ENCODE measurements at regions not wholly inside any gene's neighbourhood (a gene's known extent, or its start where the extent isn't known, plus 50 kb on each side); places are given as distances from the start of the nearest gene placed in this dataset.

GRCh38 chr16:26189536-26189935 is 497.8 kb downstream of the HS3ST4 start:
- POLR2A ChIA-PET, result no interaction called here
- BruUV-seq (replicated peaks), result no TSS peak
- H3K79me2 ChIP-seq (ENCODE audit: control insufficient read depth, insufficient read depth, low read length), result no peaks in the 10 kb centered on the region
- H3K4me1 ChIP-seq (ENCODE audit: control insufficient read depth, insufficient read depth, low read length), result no peaks in the 10 kb centered on the region
- SMC1A ChIA-PET (ENCODE audit: uncharacterized antibody, unreplicated experiment), result interaction anchor here (0.6 kb wide), 1 partner anchor 407 kb away, joined by 3 read pairs; no protein-coding TSS in a partner anchor
- no peaks in the 10 kb centered on the region for H3K9me3 ChIP-seq (replicated peaks; ENCODE audit: control insufficient read depth, insufficient read depth, low read length)
- WGBS (ENCODE audit: insufficient coverage, insufficient replicate concordance, low lambda C conversion rate, missing lambda C conversion rate), result 21% methylated on average over 6 of the region's 6 CpGs
- intact Hi-C loops (cut with micrococcal nuclease; ENCODE audit: unreplicated experiment) (no loop called here), in situ Hi-C loops (cut with MboI) (no loop called here)
- H3K27ac ChIP-seq (ENCODE audit: control insufficient read depth, insufficient read depth), result no peak overlapping the region
- no peak overlapping the region for H3K4me3 ChIP-seq
- no peaks in the 10 kb centered on the region for H3K36me3 ChIP-seq (ENCODE audit: control insufficient read depth in 2 of 2, insufficient read depth in 2 of 2, low read length in 1 of 2)
- no peaks in the 10 kb centered on the region for H3K27me3 ChIP-seq (replicated peaks in 1 of 2; ENCODE audit: control insufficient read depth in 2 of 2, insufficient read depth in 2 of 2, low read length in 1 of 2)
- H2AFZ ChIP-seq (ENCODE audit: control insufficient read depth, low read depth, low read length), result no peak overlapping the region
- RAD21 ChIA-PET (ENCODE audit: unreplicated experiment), result no interaction called here
- no peak overlapping the region for H3K4me2 ChIP-seq (ENCODE audit: control insufficient read depth, insufficient read depth)
- no peaks in the 10 kb centered on the region for H4K20me1 ChIP-seq (ENCODE audit: control insufficient read depth, insufficient read depth)
- CTCF ChIA-PET, result no interaction called here
- H3K9ac ChIP-seq (ENCODE audit: control insufficient read depth, insufficient read depth, low read length), result no peak overlapping the region
- FAIRE-seq (no peak), ATAC-seq (no peak), DNase-seq (ENCODE audit: low read depth, low spot score) (no peak)
- TF ChIP-seq ZNF622 (IDR thresholded peaks at IDR 0.05), result no peak
- TF ChIP-seq CUX1 (IDR thresholded peaks at IDR 0.05; ENCODE audit: insufficient replicate concordance, low read depth, low read length), result no peak
- no peak for TF ChIP-seq IKZF2 (IDR thresholded peaks at IDR 0.05)
- TF ChIP-seq NFXL1 (IDR thresholded peaks at IDR 0.05; ENCODE audit: borderline replicate concordance), result no peak
- no peak for TF ChIP-seq SMAD5 (IDR thresholded peaks at IDR 0.05; ENCODE audit: low read depth)
- TF ChIP-seq EZH2 (IDR thresholded peaks at IDR 0.05; ENCODE audit: borderline replicate concordance, control insufficient read depth, low read depth, low read length), result no peak
- no peak for TF ChIP-seq GABPA (IDR thresholded peaks at IDR 0.05; ENCODE audit: low read depth)
- no peak for TF ChIP-seq FOXK2 (IDR thresholded peaks at IDR 0.05)
- no peak for TF ChIP-seq ZNF274 (IDR thresholded peaks at IDR 0.05; ENCODE audit: insufficient read depth, insufficient read length)
- no peak for TF ChIP-seq ZNF24 (IDR thresholded peaks at IDR 0.05)
- TF ChIP-seq SIN3A (IDR thresholded peaks at IDR 0.05; ENCODE audit: low read depth, low read length), result no peak

Data from GM12878 (cell line).